ENCODE measurements at regions not wholly inside any gene's neighbourhood (a gene's known extent, or its start where the extent isn't known, plus 50 kb on each side); places are given as distances from the start of the nearest gene placed in this dataset.

- no peak overlapping the region for H3K9ac ChIP-seq (ENCODE audit: low read depth, low read length)
- no peak overlapping the region for H3K4me3 ChIP-seq (ENCODE audit: low read depth, low read length)
- no peaks in the 10 kb centered on the region for H3K9me3 ChIP-seq (ENCODE audit: control insufficient read depth, insufficient read depth, low read length)
- H3K27ac ChIP-seq (ENCODE audit: low read depth, low read length) = no peak overlapping the region
- no peaks in the 10 kb centered on the region for H3K36me3 ChIP-seq (ENCODE audit: control insufficient read depth, insufficient read depth, low read length)
- no peaks in the 10 kb centered on the region for H3K27me3 ChIP-seq (ENCODE audit: control insufficient read depth, insufficient read depth, low read length)
- H3K4me1 ChIP-seq (ENCODE audit: control insufficient read depth, insufficient read depth, low read length) = peaks cover 9% of the 10 kb centered on the region; the same call in 1 of the 2 replicates
Measured at GRCh38 chr1:5649166-5649551, 343.1 kb downstream of the NPHP4 start.

GRCh38 chr1:5648410-5649165, 343.6 kb downstream of the NPHP4 start:
- no peak overlapping the region for H3K9ac ChIP-seq (ENCODE audit: low read depth, low read length)
- H3K4me1 ChIP-seq (ENCODE audit: control insufficient read depth, insufficient read depth, low read length) = peaks cover 9% of the 10 kb centered on the region; the same call in 1 of the 2 replicates

GRCh38 chr1:5647234-5647633, 345.0 kb downstream of the NPHP4 start:
- Histone ChIP-seq H3K36me3 (ENCODE audit: control insufficient read depth, insufficient read depth, low read length) (no peaks in the 10 kb centered on the region), H3K9me3 (ENCODE audit: control insufficient read depth, insufficient read depth, low read length) (no peaks in the 10 kb centered on the region), H3K4me3 (ENCODE audit: low read depth, low read length) (no peak overlapping the region), H3K27me3 (ENCODE audit: control insufficient read depth, insufficient read depth, low read length) (no peaks in the 10 kb centered on the region), H3K4me1 (ENCODE audit: control insufficient read depth, insufficient read depth, low read length) (no peaks in the 10 kb centered on the region), H3K9ac (ENCODE audit: low read depth, low read length) (no peak overlapping the region), H3K27ac (ENCODE audit: low read depth, low read length) (no peak overlapping the region)

More at GRCh38 chr1:5648410-5649165, 343.6 kb downstream of the NPHP4 start:
- Histone ChIP-seq H3K27ac (ENCODE audit: low read depth, low read length) (no peak overlapping the region), H3K4me3 (ENCODE audit: low read depth, low read length) (no peak overlapping the region), H3K36me3 (ENCODE audit: control insufficient read depth, insufficient read depth, low read length) (no peaks in the 10 kb centered on the region), H3K27me3 (ENCODE audit: control insufficient read depth, insufficient read depth, low read length) (no peaks in the 10 kb centered on the region), H3K9me3 (ENCODE audit: control insufficient read depth, insufficient read depth, low read length) (no peaks in the 10 kb centered on the region)

GRCh38 chr1:5646486-5647149, 345.6 kb downstream of the NPHP4 start:
- Histone ChIP-seq H3K27me3 (ENCODE audit: control insufficient read depth, insufficient read depth, low read length) (no peaks in the 10 kb centered on the region), H3K4me1 (ENCODE audit: control insufficient read depth, insufficient read depth, low read length) (no peaks in the 10 kb centered on the region), H3K4me3 (ENCODE audit: low read depth, low read length) (no peak overlapping the region)

GRCh38 chr1:5645929-5646328, 346.3 kb downstream of the NPHP4 start:
- no peaks in the 10 kb centered on the region for H3K27me3 ChIP-seq (ENCODE audit: control insufficient read depth, insufficient read depth, low read length)
- no peaks in the 10 kb centered on the region for H3K36me3 ChIP-seq (ENCODE audit: control insufficient read depth, insufficient read depth, low read length)
- H3K4me3 ChIP-seq (ENCODE audit: low read depth, low read length) = no peak overlapping the region

More at GRCh38 chr1:5646486-5647149, 345.6 kb downstream of the NPHP4 start:
- Histone ChIP-seq H3K9ac (ENCODE audit: low read depth, low read length) (no peak overlapping the region), H3K36me3 (ENCODE audit: control insufficient read depth, insufficient read depth, low read length) (no peaks in the 10 kb centered on the region), H3K9me3 (ENCODE audit: control insufficient read depth, insufficient read depth, low read length) (no peaks in the 10 kb centered on the region), H3K27ac (ENCODE audit: low read depth, low read length) (peak overlapping the region; percentile 52)

GRCh38 chr1:5645135-5645399, 347.2 kb downstream of the NPHP4 start:
- H3K27ac ChIP-seq (ENCODE audit: low read depth, low read length) = no peak overlapping the region
- H3K9ac ChIP-seq (ENCODE audit: low read depth, low read length) = no peak overlapping the region
- H3K36me3 ChIP-seq (ENCODE audit: control insufficient read depth, insufficient read depth, low read length) = no peaks in the 10 kb centered on the region
- no peaks in the 10 kb centered on the region for H3K9me3 ChIP-seq (ENCODE audit: control insufficient read depth, insufficient read depth, low read length)
- no peak overlapping the region for H3K4me3 ChIP-seq (ENCODE audit: low read depth, low read length)
- H3K4me1 ChIP-seq (ENCODE audit: control insufficient read depth, insufficient read depth, low read length) = no peaks in the 10 kb centered on the region
- no peaks in the 10 kb centered on the region for H3K27me3 ChIP-seq (ENCODE audit: control insufficient read depth, insufficient read depth, low read length)

More at GRCh38 chr1:5645929-5646328, 346.3 kb downstream of the NPHP4 start:
- H3K27ac ChIP-seq (ENCODE audit: low read depth, low read length) = no peak overlapping the region
- H3K9ac ChIP-seq (ENCODE audit: low read depth, low read length) = no peak overlapping the region
- no peaks in the 10 kb centered on the region for H3K9me3 ChIP-seq (ENCODE audit: control insufficient read depth, insufficient read depth, low read length)
- no peaks in the 10 kb centered on the region for H3K4me1 ChIP-seq (ENCODE audit: control insufficient read depth, insufficient read depth, low read length)

- Histone ChIP-seq H3K27ac (ENCODE audit: low read depth, low read length) (no peak overlapping the region), H3K4me1 (ENCODE audit: control insufficient read depth, insufficient read depth, low read length) (no peaks in the 10 kb centered on the region), H3K9ac (ENCODE audit: low read depth, low read length) (no peak overlapping the region), H3K27me3 (ENCODE audit: control insufficient read depth, insufficient read depth, low read length) (no peaks in the 10 kb centered on the region), H3K9me3 (ENCODE audit: control insufficient read depth, insufficient read depth, low read length) (no peaks in the 10 kb centered on the region), H3K4me3 (ENCODE audit: low read depth, low read length) (no peak overlapping the region), H3K36me3 (ENCODE audit: control insufficient read depth, insufficient read depth, low read length) (no peaks in the 10 kb centered on the region)
Measured at GRCh38 chr1:5644281-5645134, 347.7 kb downstream of the NPHP4 start.

GRCh38 chr1:5643360-5644107, 348.7 kb downstream of the NPHP4 start:
- Histone ChIP-seq H3K4me3 (ENCODE audit: low read depth, low read length) (no peak overlapping the region), H3K9ac (ENCODE audit: low read depth, low read length) (no peak overlapping the region), H3K36me3 (ENCODE audit: control insufficient read depth, insufficient read depth, low read length) (no peaks in the 10 kb centered on the region), H3K27me3 (ENCODE audit: control insufficient read depth, insufficient read depth, low read length) (no peaks in the 10 kb centered on the region), H3K27ac (ENCODE audit: low read depth, low read length) (no peak overlapping the region), H3K4me1 (ENCODE audit: control insufficient read depth, insufficient read depth, low read length) (no peaks in the 10 kb centered on the region), H3K9me3 (ENCODE audit: control insufficient read depth, insufficient read depth, low read length) (no peaks in the 10 kb centered on the region)

GRCh38 chr1:5640845-5641244, 351.4 kb downstream of the NPHP4 start:
- Histone ChIP-seq H3K27me3 (ENCODE audit: control insufficient read depth, insufficient read depth, low read length) (no peaks in the 10 kb centered on the region), H3K4me1 (ENCODE audit: control insufficient read depth, insufficient read depth, low read length) (no peaks in the 10 kb centered on the region), H3K36me3 (ENCODE audit: control insufficient read depth, insufficient read depth, low read length) (no peaks in the 10 kb centered on the region), H3K27ac (ENCODE audit: low read depth, low read length) (no peak overlapping the region), H3K4me3 (ENCODE audit: low read depth, low read length) (no peak overlapping the region), H3K9me3 (ENCODE audit: control insufficient read depth, insufficient read depth, low read length) (no peaks in the 10 kb centered on the region), H3K9ac (ENCODE audit: low read depth, low read length) (no peak overlapping the region)

- no peak overlapping the region for H3K9ac ChIP-seq (ENCODE audit: low read depth, low read length)
- H3K4me1 ChIP-seq (ENCODE audit: control insufficient read depth, insufficient read depth, low read length) = no peaks in the 10 kb centered on the region
- H3K9me3 ChIP-seq (ENCODE audit: control insufficient read depth, insufficient read depth, low read length) = no peaks in the 10 kb centered on the region
- no peaks in the 10 kb centered on the region for H3K36me3 ChIP-seq (ENCODE audit: control insufficient read depth, insufficient read depth, low read length)
- H3K4me3 ChIP-seq (ENCODE audit: low read depth, low read length) = no peak overlapping the region
- no peaks in the 10 kb centered on the region for H3K27me3 ChIP-seq (ENCODE audit: control insufficient read depth, insufficient read depth, low read length)
- H3K27ac ChIP-seq (ENCODE audit: low read depth, low read length) = no peak overlapping the region
Measured at GRCh38 chr1:5639106-5639722, 353.0 kb downstream of the NPHP4 start.

All from HUES48 (cell line).